Type B pancreatic cell (in vitro differentiated cells): ENCODE measurements at regions not wholly inside any gene's neighbourhood (a gene's known extent, or its start where the extent isn't known, plus 50 kb on each side); places are given as distances from the start of the nearest gene placed in this dataset.

Experiments
- DNase-seq: peaks from one replicate; pipeline ENCODE4 v3.0.0; 2021; ENCODE audit warnings: mixed read lengths; ENCODE audit not compliant: unreplicated experiment; ENCODE audit errors: extremely low spot score
- H3K27ac Mint-ChIP-seq: 2 replicates; pipeline ENCODE4 v1.8.0; 2021; ENCODE audit warnings: mild to moderate bottlenecking, mixed read lengths
- H3K27me3 Mint-ChIP-seq: 2 replicates; pipeline ENCODE4 v1.8.0; 2021; ENCODE audit warnings: mixed read lengths
- H3K36me3 Mint-ChIP-seq: 2 replicates; pipeline ENCODE4 v1.8.0; 2021; ENCODE audit warnings: mixed read lengths
- H3K4me1 Mint-ChIP-seq: one replicate; pipeline ENCODE4 v1.8.0; 2021; ENCODE audit warnings: mixed read lengths; ENCODE audit not compliant: unreplicated experiment
- H3K4me3 Mint-ChIP-seq: 2 replicates; pipeline ENCODE4 v1.8.0; 2021; ENCODE audit warnings: mild to moderate bottlenecking, mixed read lengths
- H3K9me3 Mint-ChIP-seq: 2 replicates; pipeline ENCODE4 v1.8.0; 2021; ENCODE audit warnings: mixed read lengths
- CTCF ChIP-seq: fragments of 200-600 bp; sonication (generic); conservative IDR thresholded peaks from 2 replicates; pipeline ENCODE4 v1.5.0; 2021; ENCODE audit warnings: antibody characterized with exemption, mild to moderate bottlenecking

DNA sequence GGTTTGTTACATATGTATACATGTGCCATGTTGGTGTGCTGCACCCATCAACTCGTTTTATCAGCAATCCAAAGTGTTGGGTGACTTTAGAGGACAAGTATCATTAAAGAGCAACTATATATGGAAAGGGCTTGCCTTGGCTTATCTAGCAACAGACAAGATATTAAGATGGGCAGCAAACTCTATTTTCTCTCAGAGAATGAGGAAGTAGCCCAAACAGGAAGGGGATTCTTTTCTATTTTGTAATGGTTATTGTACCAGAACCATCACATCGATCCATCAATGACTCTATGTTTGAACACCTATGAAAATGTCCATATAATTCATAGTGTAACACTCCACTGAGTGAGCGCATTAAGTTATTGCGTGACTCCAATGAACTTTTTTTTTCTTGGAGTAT lies 260.1 kb upstream of the SLC24A2 start:
- DNase-seq, result no peak
- Mint-ChIP-seq H3K4me1 (no peaks in the 10 kb centered on the region), H3K4me3 (no peak overlapping the region), H3K9me3 (no peaks in the 10 kb centered on the region), H3K36me3 (no peaks in the 10 kb centered on the region), H3K27me3 (no peaks in the 10 kb centered on the region), H3K27ac (no peak overlapping the region)
- TF ChIP-seq CTCF, result no peak

- TF ChIP-seq CTCF, result no peak
- Mint-ChIP-seq H3K9me3 (no peaks in the 10 kb centered on the region), H3K4me3 (no peak overlapping the region), H3K27me3 (no peaks in the 10 kb centered on the region), H3K36me3 (no peaks in the 10 kb centered on the region), H3K27ac (no peak overlapping the region), H3K4me1 (no peaks in the 10 kb centered on the region)
- no peak for DNase-seq
Measured at GRCh38 chr9:20048437-20048836, 259.6 kb upstream of the SLC24A2 start.

DNA sequence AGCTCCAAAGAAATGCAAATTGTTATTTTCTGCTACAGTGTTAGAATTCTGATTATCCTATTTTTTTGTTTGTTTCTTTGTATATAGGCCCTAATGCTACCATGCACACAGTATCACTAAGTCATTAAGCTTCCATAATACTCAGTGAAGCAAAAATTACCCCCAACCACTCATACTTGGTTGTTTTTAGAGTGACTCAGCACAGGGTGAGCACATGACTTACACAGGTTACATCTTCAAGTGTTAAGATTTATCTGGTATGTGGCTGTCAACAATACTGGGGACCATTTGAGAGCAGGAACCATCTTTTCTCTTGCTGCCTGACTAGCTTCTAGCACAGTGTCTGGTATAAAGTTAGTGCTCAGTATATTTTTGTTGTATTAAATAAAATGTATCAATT lies 255.8 kb upstream of the SLC24A2 start:
- DNase-seq, result no peak
- no peak overlapping the region for H3K4me3 Mint-ChIP-seq
- peaks cover 8% of the 10 kb centered on the region for H3K4me1 Mint-ChIP-seq
- H3K36me3 Mint-ChIP-seq, result no peaks in the 10 kb centered on the region
- TF ChIP-seq CTCF, result no peak
- no peaks in the 10 kb centered on the region for H3K9me3 Mint-ChIP-seq
- no peak overlapping the region for H3K27ac Mint-ChIP-seq
- H3K27me3 Mint-ChIP-seq, result no peaks in the 10 kb centered on the region

GRCh38 chr9:20043461-20043860 lies 254.6 kb upstream of the SLC24A2 start:
- TF ChIP-seq CTCF, result no peak
- Mint-ChIP-seq H3K9me3 (no peaks in the 10 kb centered on the region), H3K27me3 (no peaks in the 10 kb centered on the region), H3K36me3 (no peaks in the 10 kb centered on the region), H3K4me3 (no peak overlapping the region), H3K27ac (no peak overlapping the region), H3K4me1 (peaks cover 8% of the 10 kb centered on the region)
- DNase-seq, result no peak

DNA sequence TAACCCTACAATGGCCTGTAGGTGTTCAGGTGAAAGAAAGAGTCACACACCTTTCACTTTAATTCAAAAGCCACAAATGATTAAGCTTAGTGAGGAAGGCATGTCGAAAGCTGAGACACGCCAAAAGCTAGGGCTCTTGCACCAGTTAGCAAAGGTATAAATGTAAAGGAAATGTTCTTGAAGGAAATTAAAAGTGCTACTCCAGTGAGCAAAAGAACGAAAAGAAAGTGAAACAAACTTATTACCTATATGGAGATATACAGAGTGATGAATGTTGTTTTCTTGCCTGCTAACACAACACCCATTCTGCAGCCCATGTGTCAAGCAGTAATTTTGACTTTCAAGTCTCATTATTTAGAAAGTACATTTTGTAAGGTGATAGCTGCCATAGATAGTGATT lies 254.2 kb upstream of the SLC24A2 start:
- TF ChIP-seq CTCF, result no peak
- Mint-ChIP-seq H3K9me3 (no peaks in the 10 kb centered on the region), H3K4me1 (peaks cover 8% of the 10 kb centered on the region), H3K36me3 (no peaks in the 10 kb centered on the region), H3K27me3 (no peaks in the 10 kb centered on the region), H3K4me3 (no peak overlapping the region), H3K27ac (no peak overlapping the region)
- no peak for DNase-seq

GRCh38 chr9:20042128-20042711 lies 253.4 kb upstream of the SLC24A2 start:
- no peak overlapping the region for H3K27ac Mint-ChIP-seq
- H3K9me3 Mint-ChIP-seq, result no peaks in the 10 kb centered on the region
- TF ChIP-seq CTCF, result no peak
- H3K27me3 Mint-ChIP-seq, result no peaks in the 10 kb centered on the region
- no peaks in the 10 kb centered on the region for H3K36me3 Mint-ChIP-seq
- DNase-seq, result no peak
- H3K4me1 Mint-ChIP-seq, result peaks cover 8% of the 10 kb centered on the region
- H3K4me3 Mint-ChIP-seq, result no peak overlapping the region
